ENCODE measurements at regions not wholly inside any gene's neighbourhood (a gene's known extent, or its start where the extent isn't known, plus 50 kb on each side); places are given as distances from the start of the nearest gene placed in this dataset.

- no peaks in the 10 kb centered on the region for H3K4me1 ChIP-seq (ENCODE audit: insufficient read depth, low read length)
- POLR2A ChIA-PET = no interaction called here
- DNase-seq (no peak), ATAC-seq (ENCODE audit: poor library complexity) (no peak)
- Mint-ChIP-seq H3K4me3 (no peak overlapping the region), H3K9me3 (peaks cover 8% of the 10 kb centered on the region), H3K4me1 (ENCODE audit: low read depth) (no peaks in the 10 kb centered on the region), H3K36me3 (ENCODE audit: low read depth) (no peaks in the 10 kb centered on the region), H3K27ac (no peak overlapping the region), H3K27me3 (no peaks in the 10 kb centered on the region)
- H3K9me3 ChIP-seq (ENCODE audit: control insufficient read depth in 1 of 2, insufficient read depth in 1 of 2, low read length in 2 of 2) = peaks cover 0 to 14% of the 10 kb centered on the region in 2 experiments
- TF ChIP-seq CTCF (IDR thresholded peaks at IDR 0.05) = no peak
- no peaks in the 10 kb centered on the region for H3K27me3 ChIP-seq (ENCODE audit: control insufficient read depth in 1 of 2, insufficient read depth in 2 of 2, low read length in 2 of 2)
- intact Hi-C loops (cut with DNase I, micrococcal nuclease) = no loop called here
- CTCF ChIA-PET = no interaction called here
- H3K27ac ChIP-seq (ENCODE audit: low read depth in 1 of 2, low read length in 2 of 2) = no peak overlapping the region
- no peaks in the 10 kb centered on the region for H3K36me3 ChIP-seq (ENCODE audit: insufficient read depth, low read length)
- no peak overlapping the region for H3K4me3 ChIP-seq (ENCODE audit: low read length)
Measured at GRCh38 chr21:23021481-23021880, 2023.3 kb downstream of the NCAM2 start.

GRCh38 chr21:23026878-23027277 lies 2028.7 kb downstream of the NCAM2 start:
- TF ChIP-seq CTCF (IDR thresholded peaks at IDR 0.05) = no peak
- H3K27ac Mint-ChIP-seq = no peak overlapping the region
- no peak for DNase-seq
- H3K27me3 Mint-ChIP-seq = no peaks in the 10 kb centered on the region
- Histone ChIP-seq H3K27ac (ENCODE audit: low read depth in 1 of 2, low read length in 2 of 2) (no peak overlapping the region), H3K4me1 (ENCODE audit: insufficient read depth, low read length) (no peaks in the 10 kb centered on the region), H3K9me3 (ENCODE audit: control insufficient read depth in 1 of 2, insufficient read depth in 1 of 2, low read length in 2 of 2) (no peaks in the 10 kb centered on the region), H3K27me3 (ENCODE audit: control insufficient read depth in 1 of 2, insufficient read depth in 2 of 2, low read length in 2 of 2) (no peaks in the 10 kb centered on the region), H3K4me3 (ENCODE audit: low read length) (no peak overlapping the region), H3K36me3 (ENCODE audit: insufficient read depth, low read length) (no peaks in the 10 kb centered on the region)
- POLR2A ChIA-PET = no interaction called here
- no peaks in the 10 kb centered on the region for H3K36me3 Mint-ChIP-seq (ENCODE audit: low read depth)
- peaks cover 3% of the 10 kb centered on the region for H3K9me3 Mint-ChIP-seq
- intact Hi-C loops (cut with DNase I, micrococcal nuclease) = no loop called here
- H3K4me1 Mint-ChIP-seq (ENCODE audit: low read depth) = no peaks in the 10 kb centered on the region
- no peak for ATAC-seq (ENCODE audit: poor library complexity)
- CTCF ChIA-PET = no interaction called here
- H3K4me3 Mint-ChIP-seq = no peak overlapping the region

GRCh38 chr21:23039846-23040245 lies 2041.6 kb downstream of the NCAM2 start:
- no peak overlapping the region for H3K27ac Mint-ChIP-seq

More at GRCh38 chr21:23039846-23040245, 2041.6 kb downstream of the NCAM2 start:
- Mint-ChIP-seq H3K4me3 (no peak overlapping the region), H3K36me3 (ENCODE audit: low read depth) (no peaks in the 10 kb centered on the region), H3K4me1 (ENCODE audit: low read depth) (no peaks in the 10 kb centered on the region), H3K9me3 (peaks cover 2% of the 10 kb centered on the region), H3K27me3 (no peaks in the 10 kb centered on the region)
- ChIA-PET POLR2A (no interaction called here), CTCF (no interaction called here)
- intact Hi-C loops (cut with DNase I, micrococcal nuclease) = no loop called here
- no peak for TF ChIP-seq CTCF (IDR thresholded peaks at IDR 0.05)
- no peak for DNase-seq
- Histone ChIP-seq H3K27me3 (ENCODE audit: control insufficient read depth in 1 of 2, insufficient read depth in 2 of 2, low read length in 2 of 2) (no peaks in the 10 kb centered on the region), H3K9me3 (ENCODE audit: control insufficient read depth in 1 of 2, insufficient read depth in 1 of 2, low read length in 2 of 2) (no peaks in the 10 kb centered on the region), H3K36me3 (ENCODE audit: insufficient read depth, low read length) (no peaks in the 10 kb centered on the region), H3K4me3 (ENCODE audit: low read length) (no peak overlapping the region), H3K27ac (ENCODE audit: low read depth in 1 of 2, low read length in 2 of 2) (no peak overlapping the region), H3K4me1 (ENCODE audit: insufficient read depth, low read length) (no peaks in the 10 kb centered on the region)
- no peak for ATAC-seq (ENCODE audit: poor library complexity)

Data from CD4-positive, alpha-beta T cell (primary cell).